SU-DHL-6 (cell line): ENCODE measurements at regions not wholly inside any gene's neighbourhood (a gene's known extent, or its start where the extent isn't known, plus 50 kb on each side); places are given as distances from the start of the nearest gene placed in this dataset.
"Not testable (repeated sequence)": the region's sequence is repeated elsewhere in the genome, so short reads cannot be mapped to it uniquely, and the experiment has no call there.

Experiments used
- H2AFZ ChIP-seq: fragments of 200-600 bp; sonication (generic); 2 replicates; pipeline ENCODE4 v1.6.1; 2014; ENCODE audit warnings: low read depth, mild to moderate bottlenecking, moderate library complexity, mixed read lengths, antibody characterized with exemption, low read length; ENCODE audit not compliant: severe bottlenecking
- H3F3A ChIP-seq: fragments of 200-600 bp; shearing (Covaris generic); 2 replicates; pipeline ENCODE4 v1.6.0; 2016; ENCODE audit warnings: antibody characterized with exemption, mild to moderate bottlenecking; ENCODE audit not compliant: insufficient read depth
- H3K27ac ChIP-seq: fragments of 200-600 bp; sonication (generic); 2 replicates; pipeline ENCODE4 v1.5.1; 2016; ENCODE audit warnings: low read depth, mild to moderate bottlenecking, low read length, moderate library complexity, mixed read lengths
- H3K27me3 ChIP-seq: fragments of 200-600 bp; sonication (generic), shearing (Covaris generic); 2 replicates; pipeline ENCODE4 v1.6.0; 2014; ENCODE audit warnings: mild to moderate bottlenecking, low read length
- H3K36me3 ChIP-seq: fragments of 200-600 bp; sonication (generic); 2 replicates; pipeline ENCODE4 v1.6.1; 2014; ENCODE audit warnings: mild to moderate bottlenecking, low read length, mixed read lengths
- H3K4me2 ChIP-seq: fragments of 300-600, 200-600 bp; shearing (Covaris generic), sonication (generic); 2 replicates; pipeline ENCODE4 v1.6.0; 2014; ENCODE audit warnings: low read length, low read depth, mild to moderate bottlenecking; ENCODE audit not compliant: poor library complexity, severe bottlenecking
- H3K4me3 ChIP-seq: fragments of 200-600 bp; sonication (generic); 2 replicates; pipeline ENCODE4 v1.5.1; 2014; ENCODE audit warnings: antibody characterized with exemption, low read length, mild to moderate bottlenecking, mixed read lengths; ENCODE audit not compliant: insufficient read depth, poor library complexity, severe bottlenecking
- H3K79me2 ChIP-seq: fragments of 200-600 bp; sonication (generic); 2 replicates; pipeline ENCODE4 v1.6.1; 2014; ENCODE audit warnings: mild to moderate bottlenecking, low read length, moderate library complexity; ENCODE audit not compliant: insufficient read depth
- H3K9ac ChIP-seq: fragments of 200-600 bp; sonication (generic); 2 replicates; pipeline ENCODE4 v1.7.0; 2014; ENCODE audit warnings: mild to moderate bottlenecking, low read length
- H3K9me2 ChIP-seq: fragments of 200-600 bp; sonication (generic); replicated peaks from 2 replicates; pipeline ENCODE4 v1.6.1; 2014; ENCODE audit warnings: low read length; ENCODE audit not compliant: insufficient read depth
- H3K9me3 ChIP-seq: fragments of 200-600 bp; sonication (generic); 2 replicates; pipeline ENCODE4 v1.6.1; 2014; ENCODE audit warnings: low read length, mixed read lengths; ENCODE audit not compliant: insufficient read depth
- H4K20me1 ChIP-seq: fragments of 200-600 bp; sonication (generic); 2 replicates; pipeline ENCODE4 v1.6.1; 2014; ENCODE audit warnings: low read depth, mild to moderate bottlenecking, antibody characterized with exemption, low read length, moderate library complexity, mixed read lengths
- CTCF ChIP-seq: fragments of 200-600 bp; sonication (generic); IDR thresholded peaks from one replicate; pipeline ENCODE4 v1.5.1; 2017; ENCODE audit warnings: antibody characterized with exemption, mild to moderate bottlenecking, low read length, moderate library complexity; ENCODE audit not compliant: insufficient read depth, poor library complexity, severe bottlenecking
- EZH2phosphoT487 ChIP-seq: fragments of 200-600 bp; sonication (generic), shearing (Covaris generic); conservative IDR thresholded peaks from 2 replicates; pipeline ENCODE4 v1.6.1; 2018; ENCODE audit warnings: mild to moderate bottlenecking, antibody characterized with exemption, low read length, moderate library complexity, mixed read lengths

- Histone ChIP-seq H3F3A (no peaks in the 10 kb centered on the region), H4K20me1 (0 out of 2 replicates have a peak, but pooled peaks cover 3% of the 10 kb centered on the region), H3K9me3 (no peaks in the 10 kb centered on the region), H3K4me3 (no peak overlapping the region), H3K36me3 (no peaks in the 10 kb centered on the region), H3K9me2 (no peaks in the 10 kb centered on the region), H3K27me3 (no peaks in the 10 kb centered on the region), H3K4me2 (no peak overlapping the region), H3K9ac (no peak overlapping the region), H3K27ac (no peak overlapping the region), H3K79me2 (no peaks in the 10 kb centered on the region), H2AFZ (no peak overlapping the region)
- TF ChIP-seq CTCF (no peak), EZH2phosphoT487 (no peak)
These were observed 290.7 kb upstream of the PDE3A start for GRCh38 chr12:20077618-20078017.

- Histone ChIP-seq H3K4me3 (no peak overlapping the region), H3K36me3 (no peaks in the 10 kb centered on the region), H3K27me3 (no peaks in the 10 kb centered on the region), H3K9me3 (no peaks in the 10 kb centered on the region), H3F3A (no peaks in the 10 kb centered on the region), H3K4me2 (no peak overlapping the region), H2AFZ (no peak overlapping the region), H3K9ac (no peak overlapping the region), H3K9me2 (no peaks in the 10 kb centered on the region), H4K20me1 (no peaks in the 10 kb centered on the region), H3K27ac (no peak overlapping the region), H3K79me2 (no peaks in the 10 kb centered on the region)
- TF ChIP-seq CTCF: no peak
- no peak for TF ChIP-seq EZH2phosphoT487
These were observed 279.3 kb upstream of the PDE3A start for GRCh38 chr12:20089077-20089476.

- H4K20me1 ChIP-seq, H3K27me3 ChIP-seq, H3K4me3 ChIP-seq, H3K4me2 ChIP-seq, H3K79me2 ChIP-seq, H3F3A ChIP-seq, H3K9me3 ChIP-seq, H3K9me2 ChIP-seq, H3K27ac ChIP-seq, H2AFZ ChIP-seq, H3K9ac ChIP-seq, H3K36me3 ChIP-seq: not testable (repeated sequence)
These were observed 275.0 kb upstream of the PDE3A start for GRCh38 chr12:20093190-20093810.

- no peak overlapping the region for H3K4me3 ChIP-seq
- no peak overlapping the region for H2AFZ ChIP-seq
- H3F3A ChIP-seq: no peaks in the 10 kb centered on the region
- no peaks in the 10 kb centered on the region for H3K9me2 ChIP-seq
- no peaks in the 10 kb centered on the region for H3K36me3 ChIP-seq
- H4K20me1 ChIP-seq: no peaks in the 10 kb centered on the region
- H3K27me3 ChIP-seq: no peaks in the 10 kb centered on the region
- TF ChIP-seq EZH2phosphoT487: no peak
- no peak for TF ChIP-seq CTCF
- no peaks in the 10 kb centered on the region for H3K9me3 ChIP-seq
- H3K79me2 ChIP-seq: no peaks in the 10 kb centered on the region
- H3K9ac ChIP-seq: no peak overlapping the region
- no peak overlapping the region for H3K4me2 ChIP-seq
- no peak overlapping the region for H3K27ac ChIP-seq
These were observed 271.9 kb upstream of the PDE3A start for GRCh38 chr12:20096430-20096829.
